ACHN (cell line): ENCODE measurements at regions not wholly inside any gene's neighbourhood (a gene's known extent, or its start where the extent isn't known, plus 50 kb on each side); places are given as distances from the start of the nearest gene placed in this dataset.
"Not testable (repeated sequence)": the region's sequence is repeated elsewhere in the genome, so short reads cannot be mapped to it uniquely, and the experiment has no call there.

Experiments used
- DNase-seq: peaks from one replicate; pipeline ENCODE4 v3.0.0-alpha.2; 2015
- in situ Hi-C: cut with HindIII; loops from 2 replicates; pipeline ENCODE4 v1.10.0; 2017; ENCODE audit warnings: low sequenced_read_pairs, low pct_ligation_motif_present, low pct_unique_long_range_greater_than_20kb

GRCh38 chr6:121539439-121539838 lies 104.0 kb downstream of the GJA1 start:
- in situ Hi-C loops: no loop called here
- no peak for DNase-seq

GRCh38 chr6:121540210-121540609 lies 104.8 kb downstream of the GJA1 start:
- no peak for DNase-seq
- in situ Hi-C loops: no loop called here

- in situ Hi-C loops: no loop called here
- DNase-seq: no peak
Measured at GRCh38 chr6:121544691-121545090, 109.2 kb downstream of the GJA1 start.

GRCh38 chr6:121548131-121548530 lies 112.7 kb downstream of the GJA1 start:
- in situ Hi-C loops: no loop called here
- no peak for DNase-seq

- no peak for DNase-seq
- in situ Hi-C loops: no loop called here
Measured at GRCh38 chr6:121549736-121550135, 114.3 kb downstream of the GJA1 start.

- DNase-seq: no peak
- in situ Hi-C loops: no loop called here
Measured at GRCh38 chr6:121550491-121551010, 115.1 kb downstream of the GJA1 start.

- DNase-seq: no peak
- in situ Hi-C loops: no loop called here
Measured at GRCh38 chr6:121555201-121555600, 119.8 kb downstream of the GJA1 start.

- DNase-seq, in situ Hi-C loops: not testable (repeated sequence)
Measured at GRCh38 chr6:121556149-121556548, 120.7 kb downstream of the GJA1 start.

GRCh38 chr6:121557146-121557940 lies 121.9 kb downstream of the GJA1 start:
- in situ Hi-C loops: no loop called here
- no peak for DNase-seq

GRCh38 chr6:121559611-121560269 lies 124.3 kb downstream of the GJA1 start:
- in situ Hi-C loops: no loop called here
- no peak for DNase-seq

- in situ Hi-C loops: no loop called here
Measured at GRCh38 chr6:121560476-121560875, 125.0 kb downstream of the GJA1 start.

GRCh38 chr6:121563286-121563685 lies 127.8 kb downstream of the GJA1 start:
- in situ Hi-C loops: no loop called here
- DNase-seq: no peak

More at GRCh38 chr6:121560476-121560875, 125.0 kb downstream of the GJA1 start:
- DNase-seq: no peak

- DNase-seq, in situ Hi-C loops: not testable (repeated sequence)
Measured at GRCh38 chr6:121564529-121564928, 129.1 kb downstream of the GJA1 start.

GRCh38 chr6:121571455-121571854 lies 136.0 kb downstream of the GJA1 start:
- in situ Hi-C loops: no loop called here
- DNase-seq: no peak

- DNase-seq: no peak
- in situ Hi-C loops: no loop called here
Measured at GRCh38 chr6:121573481-121573880, 138.0 kb downstream of the GJA1 start.

GRCh38 chr6:121578216-121578615 lies 142.8 kb downstream of the GJA1 start:
- DNase-seq: no peak
- in situ Hi-C loops: no loop called here

GRCh38 chr6:121579478-121579877 lies 144.0 kb downstream of the GJA1 start:
- in situ Hi-C loops: no loop called here
- no peak for DNase-seq

GRCh38 chr6:121581327-121581726 lies 145.9 kb downstream of the GJA1 start:
- no peak for DNase-seq
- in situ Hi-C loops: no loop called here

GRCh38 chr6:121582262-121582661 lies 146.8 kb downstream of the GJA1 start:
- in situ Hi-C loops: no loop called here
- DNase-seq: no peak
